ENCODE measurements at regions not wholly inside any gene's neighbourhood (a gene's known extent, or its start where the extent isn't known, plus 50 kb on each side); places are given as distances from the start of the nearest gene placed in this dataset.

DNA sequence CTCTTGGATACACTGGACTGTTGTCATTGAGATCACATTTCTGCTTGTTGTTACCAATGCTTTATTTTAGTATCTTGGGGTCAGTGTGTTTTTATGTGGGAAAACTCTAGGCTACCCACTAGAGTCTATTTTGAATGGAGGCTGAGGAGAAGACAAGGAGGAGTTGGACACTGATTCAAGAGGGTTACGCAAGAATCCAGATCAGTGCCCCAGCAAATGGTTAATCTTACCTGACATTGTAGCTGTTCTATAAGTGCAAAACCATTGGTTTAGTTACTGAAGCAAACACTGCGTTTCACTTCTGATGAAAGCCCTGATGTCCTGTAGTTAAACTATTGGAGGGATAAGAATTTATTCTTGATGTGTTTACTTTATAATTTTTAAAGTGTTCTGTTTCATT lies 331.1 kb upstream of the NR3C2 start:
- DNase-seq (ENCODE audit: low spot score) (no peak), ATAC-seq (no peak), FAIRE-seq (no peak)
- intact Hi-C loops (cut with micrococcal nuclease; ENCODE audit: unreplicated experiment) (no loop called here), in situ Hi-C loops (cut with HindIII; ENCODE audit: extremely low pct_ligation_motif_present, low pct_unique_long_range_greater_than_20kb) (no loop called here)
- TF ChIP-seq CEBPB (IDR thresholded peaks at IDR 0.05; ENCODE audit: borderline replicate concordance, low read depth, low read length): peak; percentile 62
- no peak for TF ChIP-seq ZMYM4 (CRISPR knock-in tag; IDR thresholded peaks at IDR 0.05)
- Histone ChIP-seq H3K4me1 (ENCODE audit: insufficient read depth, low read length) (no peaks in the 10 kb centered on the region), H2AFZ (ENCODE audit: low read length) (no peak overlapping the region), H4K20me1 (ENCODE audit: insufficient read depth, low read length) (no peaks in the 10 kb centered on the region), H3K27ac (ENCODE audit: extremely low read length, insufficient read depth, low read length) (no peak overlapping the region), H3K27me3 (ENCODE audit: control insufficient read depth in 1 of 2, insufficient read depth in 2 of 2, low read length in 2 of 2) (no peaks in the 10 kb centered on the region), H3K9me3 (ENCODE audit: low read length) (peaks cover 42% of the 10 kb centered on the region), H3K9ac (ENCODE audit: insufficient read depth, low read depth, low read length) (no peak overlapping the region), H3K4me3 (replicated peaks in 1 of 3; ENCODE audit: insufficient read depth in 1 of 3, low read depth in 2 of 3, low read length in 3 of 3) (no peak overlapping the region), H3K36me3 (replicated peaks in 1 of 2; ENCODE audit: control insufficient read depth in 1 of 2, insufficient read depth in 2 of 2, low read length in 2 of 2) (no peaks in the 10 kb centered on the region), H3K4me2 (ENCODE audit: low read depth, low read length) (no peak overlapping the region), H3K79me2 (ENCODE audit: insufficient read depth, low read length) (no peaks in the 10 kb centered on the region)
- WGBS (ENCODE audit: low lambda C conversion rate): 46% methylated on average over 2 of the region's 2 CpGs
- ChIA-PET CTCF (ENCODE audit: low intra/inter-chr PET ratio, low total read pairs) (no interaction called here), POLR2A (no interaction called here)
- no TSS peak for BruUV-seq (replicated peaks)

DNA sequence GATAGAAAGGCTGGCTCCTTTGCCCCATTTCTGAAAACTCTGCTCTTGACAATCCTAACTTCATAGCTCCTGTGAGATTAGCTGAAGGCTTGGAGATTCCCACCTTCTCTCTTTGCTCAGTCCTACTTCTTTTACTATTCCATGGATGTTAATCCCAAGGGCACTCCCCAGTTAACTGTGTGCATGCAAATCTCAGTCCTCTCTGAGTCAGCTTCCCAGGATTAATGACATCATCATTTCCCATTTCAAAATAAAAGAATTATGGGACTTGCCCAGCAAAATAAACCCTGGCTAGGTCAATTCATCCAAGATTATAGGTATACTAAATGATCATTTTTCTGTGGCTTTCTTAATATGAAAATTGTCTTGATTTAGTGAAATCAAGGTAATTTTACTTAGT lies 328.6 kb upstream of the NR3C2 start:
- no TSS peak for BruUV-seq (replicated peaks)
- POLR2A ChIA-PET: no interaction called here
- intact Hi-C loops (cut with micrococcal nuclease; ENCODE audit: unreplicated experiment) (no loop called here), in situ Hi-C loops (cut with HindIII; ENCODE audit: extremely low pct_ligation_motif_present, low pct_unique_long_range_greater_than_20kb) (no loop called here)
- TF ChIP-seq, protein P1, sequence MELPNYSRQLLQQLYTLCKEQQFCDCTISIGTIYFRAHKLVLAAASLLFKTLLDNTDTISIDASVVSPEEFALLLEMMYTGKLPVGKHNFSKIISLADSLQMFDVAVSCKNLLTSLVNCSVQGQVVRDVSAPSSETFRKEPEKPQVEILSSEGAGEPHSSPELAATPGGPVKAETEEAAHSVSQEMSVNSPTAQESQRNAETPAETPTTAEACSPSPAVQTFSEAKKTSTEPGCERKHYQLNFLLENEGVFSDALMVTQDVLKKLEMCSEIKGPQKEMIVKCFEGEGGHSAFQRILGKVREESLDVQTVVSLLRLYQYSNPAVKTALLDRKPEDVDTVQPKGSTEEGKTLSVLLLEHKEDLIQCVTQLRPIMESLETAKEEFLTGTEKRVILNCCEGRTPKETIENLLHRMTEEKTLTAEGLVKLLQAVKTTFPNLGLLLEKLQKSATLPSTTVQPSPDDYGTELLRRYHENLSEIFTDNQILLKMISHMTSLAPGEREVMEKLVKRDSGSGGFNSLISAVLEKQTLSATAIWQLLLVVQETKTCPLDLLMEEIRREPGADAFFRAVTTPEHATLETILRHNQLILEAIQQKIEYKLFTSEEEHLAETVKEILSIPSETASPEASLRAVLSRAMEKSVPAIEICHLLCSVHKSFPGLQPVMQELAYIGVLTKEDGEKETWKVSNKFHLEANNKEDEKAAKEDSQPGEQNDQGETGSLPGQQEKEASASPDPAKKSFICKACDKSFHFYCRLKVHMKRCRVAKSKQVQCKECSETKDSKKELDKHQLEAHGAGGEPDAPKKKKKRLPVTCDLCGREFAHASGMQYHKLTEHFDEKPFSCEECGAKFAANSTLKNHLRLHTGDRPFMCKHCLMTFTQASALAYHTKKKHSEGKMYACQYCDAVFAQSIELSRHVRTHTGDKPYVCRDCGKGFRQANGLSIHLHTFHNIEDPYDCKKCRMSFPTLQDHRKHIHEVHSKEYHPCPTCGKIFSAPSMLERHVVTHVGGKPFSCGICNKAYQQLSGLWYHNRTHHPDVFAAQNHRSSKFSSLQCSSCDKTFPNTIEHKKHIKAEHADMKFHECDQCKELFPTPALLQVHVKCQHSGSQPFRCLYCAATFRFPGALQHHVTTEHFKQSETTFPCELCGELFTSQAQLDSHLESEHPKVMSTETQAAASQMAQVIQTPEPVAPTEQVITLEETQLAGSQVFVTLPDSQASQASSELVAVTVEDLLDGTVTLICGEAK (IDR thresholded peaks at IDR 0.05): no peak
- TF ChIP-seq, protein P1 (CRISPR knock-in tag; IDR thresholded peaks at IDR 0.05): no peak
- TF ChIP-seq CBX5 (CRISPR knock-in tag; IDR thresholded peaks at IDR 0.05; ENCODE audit: borderline replicate concordance) (no peak), NFRKB (IDR thresholded peaks at IDR 0.05) (no peak), ATF7 (IDR thresholded peaks at IDR 0.05) (peak; percentile 82), ATF7 (CRISPR knock-in tag; IDR thresholded peaks at IDR 0.05) (no peak), ZNF143 (CRISPR knock-in tag; IDR thresholded peaks at IDR 0.05) (no peak), ZFP41 (CRISPR knock-in tag; IDR thresholded peaks at IDR 0.05; ENCODE audit: borderline replicate concordance) (no peak)
- TF ChIP-seq, protein P2, sequence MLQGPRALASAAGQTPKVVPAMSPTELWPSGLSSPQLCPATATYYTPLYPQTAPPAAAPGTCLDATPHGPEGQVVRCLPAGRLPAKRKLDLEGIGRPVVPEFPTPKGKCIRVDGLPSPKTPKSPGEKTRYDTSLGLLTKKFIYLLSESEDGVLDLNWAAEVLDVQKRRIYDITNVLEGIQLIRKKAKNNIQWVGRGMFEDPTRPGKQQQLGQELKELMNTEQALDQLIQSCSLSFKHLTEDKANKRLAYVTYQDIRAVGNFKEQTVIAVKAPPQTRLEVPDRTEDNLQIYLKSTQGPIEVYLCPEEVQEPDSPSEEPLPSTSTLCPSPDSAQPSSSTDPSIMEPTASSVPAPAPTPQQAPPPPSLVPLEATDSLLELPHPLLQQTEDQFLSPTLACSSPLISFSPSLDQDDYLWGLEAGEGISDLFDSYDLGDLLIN (CRISPR knock-in tag; IDR thresholded peaks at IDR 0.05; ENCODE audit: borderline replicate concordance): no peak
- FAIRE-seq: no peak
- no peak overlapping the region for H3K9ac ChIP-seq (ENCODE audit: insufficient read depth, low read depth, low read length)
- no peaks in the 10 kb centered on the region for H3K36me3 ChIP-seq (replicated peaks in 1 of 2; ENCODE audit: control insufficient read depth in 1 of 2, insufficient read depth in 2 of 2, low read length in 2 of 2)
- peaks cover 38% of the 10 kb centered on the region for H3K9me3 ChIP-seq (ENCODE audit: low read length)
- no peak overlapping the region for H3K4me2 ChIP-seq (ENCODE audit: low read depth, low read length)
- no peak for DNase-seq (ENCODE audit: low spot score)
- CTCF ChIA-PET (ENCODE audit: low intra/inter-chr PET ratio, low total read pairs): no interaction called here
- H2AFZ ChIP-seq (ENCODE audit: low read length): no peak overlapping the region
- no peak overlapping the region for H3K27ac ChIP-seq (ENCODE audit: extremely low read length, insufficient read depth, low read length)
- H4K20me1 ChIP-seq (ENCODE audit: insufficient read depth, low read length): no peaks in the 10 kb centered on the region
- no peaks in the 10 kb centered on the region for H3K79me2 ChIP-seq (ENCODE audit: insufficient read depth, low read length)
- H3K4me1 ChIP-seq (ENCODE audit: insufficient read depth, low read length): no peaks in the 10 kb centered on the region
- H3K27me3 ChIP-seq (ENCODE audit: control insufficient read depth in 1 of 2, insufficient read depth in 2 of 2, low read length in 2 of 2): no peaks in the 10 kb centered on the region
- no peak for ATAC-seq
- H3K4me3 ChIP-seq (replicated peaks in 1 of 3; ENCODE audit: insufficient read depth in 1 of 3, low read depth in 2 of 3, low read length in 3 of 3): no peak overlapping the region

All from HepG2 (cell line).